ENCODE measurements at regions not wholly inside any gene's neighbourhood (a gene's known extent, or its start where the extent isn't known, plus 50 kb on each side); places are given as distances from the start of the nearest gene placed in this dataset.
"Not testable (repeated sequence)": the region's sequence is repeated elsewhere in the genome, so short reads cannot be mapped to it uniquely, and the experiment has no call there.

DNA sequence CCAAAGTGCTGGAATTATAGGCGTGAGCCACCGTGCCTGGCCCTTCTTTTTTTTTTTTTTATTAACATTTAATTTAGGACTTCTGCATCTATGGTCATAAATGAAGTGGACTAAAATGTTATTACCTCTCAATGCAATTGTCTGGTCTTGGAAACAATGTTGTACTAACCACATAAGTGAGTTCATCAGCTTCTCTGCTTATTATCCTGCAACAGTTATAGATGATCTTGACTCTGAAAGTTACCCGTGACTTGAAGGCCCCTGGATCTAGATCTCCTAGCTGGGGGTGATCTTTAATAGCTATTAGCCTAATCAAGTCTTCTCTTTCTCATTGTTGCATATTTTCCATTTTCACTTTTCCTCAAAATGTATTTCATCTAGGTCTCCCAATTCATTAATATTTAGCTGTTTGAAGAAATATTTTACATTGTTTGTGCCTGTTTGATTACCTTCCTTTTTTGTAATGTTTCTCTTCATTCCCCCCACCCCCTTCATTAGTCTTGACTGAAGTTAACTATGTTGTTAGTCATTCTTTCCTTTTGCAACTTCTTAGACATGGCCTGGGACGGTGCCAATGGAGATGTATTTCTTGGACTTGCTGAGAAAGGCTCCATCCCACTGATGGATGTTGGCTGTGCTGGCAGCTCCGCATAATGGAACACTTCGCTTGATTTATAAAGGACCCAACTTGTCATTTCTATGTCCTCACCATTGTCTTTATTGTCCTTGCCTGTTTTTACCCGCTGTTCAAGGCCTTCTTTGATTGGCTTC is 141.6 kb upstream of the RIOK3 start:
- no peak for DNase-seq

DNA sequence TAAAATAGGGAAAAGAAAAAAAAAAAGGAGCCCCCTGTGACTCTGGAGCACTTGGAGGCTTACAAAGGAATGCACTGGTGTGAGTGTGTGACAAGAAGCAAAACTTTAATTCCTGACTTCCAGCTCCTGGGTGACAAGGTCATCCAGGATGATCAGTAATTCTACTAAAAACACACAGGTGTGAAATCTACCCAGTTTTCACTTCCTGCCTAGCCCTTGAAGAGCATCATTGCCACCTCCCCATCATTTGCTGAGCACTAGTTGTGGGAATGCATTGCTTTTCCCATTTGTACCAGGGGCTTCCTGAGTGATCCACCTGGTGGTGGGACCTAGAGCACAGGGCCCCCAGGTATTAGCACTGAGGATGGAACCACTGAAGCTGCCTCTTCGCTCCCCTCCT is 139.7 kb upstream of the RIOK3 start:
- no peak for DNase-seq

DNA sequence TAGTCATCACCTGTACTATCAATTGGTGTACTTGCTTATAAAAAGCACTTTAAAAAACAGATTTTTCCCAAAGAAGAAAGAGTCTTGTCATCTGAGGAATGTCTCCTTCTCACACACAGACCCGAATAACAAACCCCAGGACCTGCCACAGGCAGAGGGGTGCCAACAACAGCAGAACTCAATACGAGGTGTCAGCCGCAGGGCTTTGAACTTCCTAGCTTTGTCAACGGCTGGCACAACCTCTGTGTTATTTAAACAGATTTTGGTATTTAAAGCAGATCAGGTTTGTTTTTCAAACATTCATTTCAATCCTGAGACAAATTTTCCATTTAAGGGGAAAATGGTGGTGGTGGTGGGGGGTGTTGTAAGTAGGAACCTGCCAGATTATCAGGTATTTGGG is 138.4 kb upstream of the RIOK3 start:
- no peak for DNase-seq

DNA sequence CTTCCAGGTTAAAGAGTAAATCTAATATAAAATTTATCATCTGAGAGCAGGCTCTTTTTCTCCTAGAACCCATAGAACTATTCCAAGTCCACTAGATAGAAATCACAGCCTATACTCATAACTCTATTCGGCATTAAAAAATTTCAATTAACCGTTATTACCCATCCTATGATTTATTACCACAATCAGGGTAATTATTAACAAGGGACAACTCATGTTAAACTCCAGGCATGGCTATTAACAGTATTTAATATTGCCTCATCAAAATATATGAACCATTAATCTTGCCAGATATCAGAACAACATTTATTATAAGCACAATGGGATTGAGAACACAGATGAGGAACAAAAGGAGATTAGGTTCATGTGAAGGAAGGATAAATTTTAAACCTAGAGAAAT is 136.8 kb upstream of the RIOK3 start:
- DNase-seq, result no peak

DNA sequence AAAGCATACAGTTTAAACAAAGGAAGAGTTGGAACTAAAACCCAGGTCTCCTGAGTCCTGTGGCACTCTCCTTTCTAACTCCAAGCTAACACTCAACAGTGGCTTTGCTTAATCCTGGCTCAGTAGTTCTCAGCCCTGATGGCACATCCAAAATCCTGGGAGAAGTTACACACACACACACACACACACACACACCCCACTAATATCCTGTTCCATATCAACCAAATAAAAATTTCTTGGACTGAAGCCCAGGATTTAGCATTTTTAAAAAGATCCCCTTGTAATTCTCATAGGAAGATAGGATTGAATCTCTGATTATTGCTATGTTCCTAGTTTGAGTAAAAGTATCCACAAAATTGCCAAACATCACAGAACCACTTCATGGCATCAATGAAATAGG is 136.1 kb upstream of the RIOK3 start:
- DNase-seq, result no peak

DNA sequence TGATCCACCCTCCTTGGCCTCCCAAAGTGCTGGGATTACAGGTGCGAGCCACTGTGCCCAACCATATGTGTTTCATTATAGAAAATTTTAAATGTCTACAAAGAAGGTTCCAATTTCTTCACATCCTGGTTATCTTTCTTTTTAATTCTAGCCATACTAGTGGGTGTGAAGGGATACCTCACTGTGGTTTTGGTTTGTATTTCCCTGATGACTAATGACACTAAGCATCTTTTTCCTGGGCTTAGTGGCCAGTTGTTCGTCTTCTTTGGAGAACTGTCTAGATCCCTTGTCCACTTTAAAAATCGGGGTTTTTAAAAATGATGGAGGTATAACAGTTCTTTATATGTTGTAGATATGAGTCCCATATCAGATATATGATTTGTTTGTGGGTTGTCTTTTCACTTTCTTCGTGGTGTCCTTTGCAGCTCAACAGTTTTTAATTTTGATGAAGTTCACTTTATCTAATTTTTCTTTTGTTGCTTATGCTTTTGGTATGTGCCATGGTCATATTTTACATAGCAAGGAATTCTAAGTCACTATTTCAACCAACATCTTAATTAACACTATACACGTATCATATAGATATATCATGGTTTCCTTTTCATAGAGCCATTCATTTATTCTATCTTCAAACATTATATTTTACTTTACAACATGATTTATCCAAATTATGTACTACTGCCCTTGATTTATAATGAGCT is 135.0 kb upstream of the RIOK3 start:
- no peak for DNase-seq

DNA sequence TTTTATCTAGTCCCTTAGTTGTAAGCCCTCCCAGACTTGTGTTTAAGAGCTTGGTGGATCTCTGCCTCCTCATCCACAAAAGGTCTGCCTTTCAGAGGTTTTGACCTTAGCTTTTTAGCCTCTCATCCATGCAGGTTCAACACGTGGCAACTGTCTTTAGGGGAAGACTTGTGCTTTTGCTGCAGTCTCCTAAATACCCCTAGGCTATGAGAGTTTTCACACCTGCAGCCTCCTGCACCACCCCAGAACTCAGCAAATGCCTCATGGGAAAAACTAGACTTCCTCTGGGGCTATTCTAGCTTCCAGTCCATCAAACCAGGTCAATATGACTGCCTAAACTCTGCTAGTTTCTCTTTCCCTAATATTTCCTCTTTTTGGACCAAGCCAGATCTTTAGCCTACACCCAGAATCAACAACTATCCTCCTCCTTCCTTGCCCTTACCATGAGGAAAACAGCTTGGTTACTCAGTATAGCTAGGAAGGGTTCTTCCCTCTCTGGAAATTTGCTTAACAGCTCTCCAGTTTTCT is 132.3 kb upstream of the RIOK3 start:
- no peak for DNase-seq

DNA sequence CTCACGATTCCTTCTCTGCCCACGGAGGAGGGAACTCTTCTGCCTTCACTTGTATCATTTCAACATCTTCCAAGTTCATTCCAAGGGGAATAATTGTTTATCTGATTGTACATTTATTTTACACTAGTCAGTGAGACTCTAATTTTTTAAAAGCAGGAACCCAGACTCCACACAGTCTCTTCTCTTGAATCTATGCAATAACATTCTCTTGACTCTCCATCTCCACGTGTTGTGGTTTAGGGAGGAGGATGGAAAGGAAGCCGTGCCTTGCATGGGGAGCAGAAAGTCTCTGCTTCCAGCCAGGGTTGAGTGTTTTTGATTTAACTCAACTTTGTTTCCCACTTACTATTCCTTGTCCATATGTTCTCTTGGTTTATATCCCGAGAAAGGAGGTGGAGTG is 131.1 kb upstream of the RIOK3 start:
- DNase-seq, result no peak

DNA sequence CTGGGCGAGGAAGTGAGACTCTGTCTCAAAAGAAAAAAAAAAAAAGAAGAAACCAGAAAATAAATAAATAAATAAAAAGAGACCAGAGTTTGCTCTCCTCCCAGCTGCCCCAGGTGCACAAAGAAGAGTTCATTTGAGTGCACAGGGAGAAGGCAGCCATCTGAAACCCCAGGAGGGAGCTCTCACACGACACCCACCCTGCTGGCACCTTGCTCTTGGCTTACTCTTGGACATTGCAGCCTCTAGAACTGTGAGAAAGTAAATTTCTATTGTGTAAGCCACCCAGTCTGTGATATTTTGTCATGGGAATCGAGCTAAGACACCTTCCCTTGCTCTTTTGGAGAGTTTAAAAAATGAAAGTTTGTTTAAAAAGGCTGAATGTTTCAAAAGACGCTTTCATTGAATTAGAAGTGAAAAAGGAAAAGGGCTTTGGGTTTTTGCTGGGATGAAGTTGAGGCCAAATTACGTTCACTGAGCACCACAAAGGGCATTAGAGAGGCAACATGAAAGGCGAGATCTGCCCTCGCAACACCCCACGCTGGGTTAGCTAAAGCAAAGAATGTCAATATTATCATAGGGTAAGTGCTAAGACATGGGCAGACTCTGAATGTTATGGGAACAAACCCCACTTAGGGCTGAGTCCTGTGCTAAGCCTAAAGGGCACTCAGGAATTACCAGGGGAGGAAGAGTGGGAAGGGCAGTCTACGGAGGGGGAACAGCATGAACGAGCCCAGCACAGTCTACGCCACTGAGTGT is 128.9 kb upstream of the RIOK3 start:
- DNase-seq, result no peak

DNA sequence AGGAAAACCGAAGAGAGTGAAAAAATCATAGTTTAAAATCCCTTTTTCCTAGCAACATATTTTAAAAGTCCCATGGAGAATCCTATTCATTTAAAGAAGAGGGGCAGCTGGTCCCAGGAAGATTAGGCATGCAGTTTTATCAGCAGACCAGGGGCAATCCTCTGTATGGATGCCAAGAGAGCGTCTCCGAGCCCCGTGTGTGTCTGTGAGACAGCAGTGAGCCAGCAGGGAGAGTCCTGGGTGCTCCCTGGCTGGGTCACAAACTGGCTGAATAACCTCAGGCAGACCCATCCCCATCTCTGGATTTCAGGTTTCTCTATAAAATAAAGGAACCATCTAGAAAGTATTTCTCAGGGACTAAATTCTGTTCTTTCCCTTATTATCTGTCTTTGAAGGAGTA is 128.2 kb upstream of the RIOK3 start:
- DNase-seq, result no peak

DNA sequence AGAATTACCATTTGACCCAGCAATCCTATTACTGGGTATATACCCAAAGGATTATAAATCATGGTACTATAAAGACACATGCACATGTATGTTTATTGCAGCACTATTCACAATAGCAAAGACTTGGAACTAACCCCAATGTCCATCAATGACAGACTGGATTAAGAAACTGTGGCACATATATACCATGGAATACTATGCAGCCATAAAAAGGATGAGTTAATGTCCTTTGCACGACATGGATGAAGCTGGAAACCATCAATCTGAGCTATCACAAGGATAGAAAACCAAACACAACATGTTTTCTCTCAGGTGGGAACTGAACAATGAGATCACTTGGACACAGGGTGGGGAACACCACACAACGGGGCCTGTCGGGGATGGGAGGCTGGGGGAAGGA is 123.4 kb upstream of the RIOK3 start:
- DNase-seq, result not testable (repeated sequence)

DNA sequence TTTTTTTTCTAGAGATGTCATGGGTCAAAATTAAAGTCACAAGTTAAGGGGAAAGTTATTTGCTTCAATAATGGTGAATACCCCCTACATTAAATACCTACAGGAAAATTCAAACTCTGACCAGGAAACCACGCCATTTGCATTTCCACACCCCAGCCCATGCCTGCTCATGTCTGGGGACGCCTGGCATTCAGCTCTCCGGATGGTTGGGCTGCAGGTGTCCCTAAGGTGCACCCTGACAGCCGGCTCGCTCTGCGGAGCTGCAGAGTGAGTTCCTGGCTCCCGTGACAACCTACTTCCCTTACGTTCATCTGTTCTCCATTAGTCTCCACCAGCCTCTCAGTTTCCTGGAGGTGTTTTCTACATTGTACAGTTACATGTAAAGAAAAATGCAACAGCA is 122.7 kb upstream of the RIOK3 start:
- DNase-seq, result no peak

DNA sequence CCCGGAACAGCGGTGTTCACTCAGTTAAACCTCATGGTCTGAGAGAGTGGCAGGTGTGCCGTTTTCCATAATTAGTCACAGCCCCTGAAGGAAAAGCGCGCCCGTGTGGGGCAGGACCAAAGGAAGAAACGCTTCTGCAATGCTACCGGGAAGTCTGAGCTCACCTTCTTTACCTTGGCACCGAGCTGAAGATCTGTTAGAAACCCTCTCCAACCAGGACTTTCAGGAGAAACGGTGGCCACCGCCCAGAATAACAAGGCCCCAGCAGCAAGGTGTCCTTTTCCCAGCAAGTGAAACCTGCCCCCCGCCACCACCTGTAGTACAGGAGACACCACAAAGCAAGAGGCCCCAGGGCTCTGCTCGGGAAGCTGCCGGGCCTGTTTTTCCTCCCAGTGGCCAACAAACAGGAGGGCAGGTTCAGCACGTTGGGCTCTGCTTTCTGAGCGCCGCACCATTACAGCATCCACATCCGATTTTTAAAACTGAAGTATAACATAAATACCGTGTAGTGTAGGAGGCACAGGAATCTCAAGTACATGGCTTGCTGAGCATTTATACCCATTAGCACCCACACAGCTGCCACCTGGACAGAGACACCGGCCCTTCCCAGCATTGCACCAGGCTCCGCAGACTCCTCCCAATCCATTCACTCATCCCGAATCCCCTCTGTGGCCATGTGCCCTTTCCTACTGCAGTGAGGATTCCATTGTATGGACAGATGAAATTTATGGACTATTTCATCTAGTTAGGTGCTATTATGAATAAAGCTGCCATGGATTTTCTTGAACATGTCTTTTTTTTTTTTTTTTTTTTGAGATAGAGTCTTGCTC is 121.8 kb upstream of the RIOK3 start:
- DNase-seq, result no peak

DNA sequence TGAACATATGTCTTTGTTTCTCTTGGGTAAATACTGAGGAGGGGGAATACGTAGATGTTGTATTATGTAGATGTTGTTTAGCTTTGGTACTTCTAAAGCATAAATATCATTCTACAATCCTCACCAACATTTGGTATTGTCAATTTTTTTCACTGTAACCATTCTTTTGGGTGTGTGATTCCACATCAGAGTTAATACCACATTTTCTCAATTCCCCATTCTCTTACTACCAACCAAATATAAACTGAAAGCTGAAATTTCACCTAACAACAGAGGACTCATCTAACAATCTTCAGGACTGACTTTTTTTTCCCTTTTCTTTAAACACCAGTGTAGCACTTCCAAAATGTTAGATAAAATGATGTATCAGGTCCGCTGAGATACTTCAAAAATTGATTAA is 120.7 kb upstream of the RIOK3 start:
- no peak for DNase-seq

DNA sequence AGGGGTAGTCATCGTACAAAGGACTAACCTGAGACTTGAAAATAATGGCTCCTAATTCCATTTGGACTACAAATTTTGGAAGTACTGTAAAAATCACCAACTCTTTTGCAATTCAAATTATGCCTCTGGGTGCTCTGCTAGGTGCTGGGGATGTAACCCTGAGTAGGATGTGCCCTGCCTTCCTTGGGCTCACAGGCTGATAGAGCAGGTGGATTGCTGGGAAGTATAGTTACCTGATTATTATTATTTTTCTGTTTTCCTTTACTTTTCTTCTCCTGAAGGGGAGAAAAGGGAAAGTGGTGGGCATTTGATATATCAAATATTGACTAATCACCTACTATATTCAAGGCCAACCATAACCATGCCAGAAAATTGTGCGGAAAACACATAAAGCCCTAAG is 119.3 kb upstream of the RIOK3 start:
- no peak for DNase-seq

DNA sequence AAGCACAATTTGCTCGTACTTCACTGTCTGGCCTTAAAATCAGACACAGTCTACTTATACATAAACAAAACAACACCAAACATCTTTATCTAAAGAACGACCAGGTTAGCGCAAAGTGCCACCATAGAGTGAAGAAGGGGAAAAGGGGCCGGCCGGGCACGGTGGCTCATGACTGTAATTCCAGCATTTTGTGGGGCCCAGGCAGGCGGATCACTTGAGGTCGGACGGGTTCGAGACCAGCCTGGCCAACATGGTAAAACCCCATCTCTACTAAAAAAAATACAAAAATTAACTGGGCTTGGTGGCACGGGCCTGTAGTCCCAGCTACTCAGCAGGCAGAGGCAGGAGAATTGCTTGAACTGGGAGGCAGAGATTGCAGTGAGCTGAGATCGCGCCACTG is 118.5 kb upstream of the RIOK3 start:
- no peak for DNase-seq

DNA sequence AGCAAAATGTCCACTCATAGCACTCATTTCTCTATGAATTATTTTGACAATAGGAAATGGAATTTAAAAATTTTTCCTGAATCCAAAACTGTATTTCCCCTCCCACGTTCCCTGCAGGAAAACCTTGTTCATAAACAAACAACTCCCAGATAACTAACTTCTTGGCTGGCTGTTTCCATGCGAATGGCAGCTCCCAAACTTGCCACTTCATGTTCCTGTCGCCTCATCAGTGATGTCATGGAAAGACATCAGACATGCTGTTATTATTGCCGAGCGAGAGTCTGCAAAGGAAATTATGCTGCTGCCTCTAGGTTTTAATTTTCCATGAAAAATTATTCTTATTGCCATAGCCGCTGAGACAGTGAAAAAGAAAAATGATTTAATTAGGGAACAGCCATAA is 117.0 kb upstream of the RIOK3 start:
- DNase-seq, result no peak

DNA sequence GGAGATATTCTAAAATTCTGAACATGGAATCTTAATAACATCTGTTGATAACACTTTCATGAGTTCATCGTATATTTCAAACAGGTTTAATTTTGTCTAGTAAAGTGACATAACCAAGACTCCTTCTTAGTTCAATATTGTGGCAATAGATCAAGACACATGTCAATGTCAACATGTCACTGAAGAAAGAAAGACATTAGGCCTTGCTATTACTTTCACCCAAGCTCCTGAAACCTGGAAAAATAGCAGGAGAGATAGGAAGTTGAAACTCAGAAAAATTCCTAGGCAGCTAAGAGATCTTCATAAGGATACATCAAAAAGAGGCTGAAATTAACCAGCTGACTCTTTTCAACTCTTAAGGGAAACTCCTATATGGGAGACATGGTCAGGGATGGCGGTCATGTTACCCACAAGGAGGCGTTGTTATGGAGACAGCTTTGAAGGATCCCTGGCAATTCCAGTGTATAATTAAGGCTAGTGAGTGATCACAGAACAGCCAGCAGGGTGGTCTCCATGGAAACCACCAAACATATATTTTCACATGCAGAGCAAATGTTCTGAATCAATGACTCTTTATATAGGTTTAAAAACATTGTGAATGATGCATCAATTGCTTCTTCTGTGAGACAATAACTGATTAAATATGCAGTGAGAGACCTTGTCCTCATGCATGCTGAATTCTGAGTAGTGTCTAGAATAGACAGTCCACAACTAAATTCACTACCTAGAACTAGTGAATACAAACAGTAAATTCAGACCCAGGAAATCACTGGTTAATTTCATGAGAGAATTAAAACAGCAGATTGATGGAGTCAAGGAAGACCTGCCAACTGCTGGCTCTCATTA is 115.3 kb upstream of the RIOK3 start:
- DNase-seq, result peak; percentile 87 to 95

DNA sequence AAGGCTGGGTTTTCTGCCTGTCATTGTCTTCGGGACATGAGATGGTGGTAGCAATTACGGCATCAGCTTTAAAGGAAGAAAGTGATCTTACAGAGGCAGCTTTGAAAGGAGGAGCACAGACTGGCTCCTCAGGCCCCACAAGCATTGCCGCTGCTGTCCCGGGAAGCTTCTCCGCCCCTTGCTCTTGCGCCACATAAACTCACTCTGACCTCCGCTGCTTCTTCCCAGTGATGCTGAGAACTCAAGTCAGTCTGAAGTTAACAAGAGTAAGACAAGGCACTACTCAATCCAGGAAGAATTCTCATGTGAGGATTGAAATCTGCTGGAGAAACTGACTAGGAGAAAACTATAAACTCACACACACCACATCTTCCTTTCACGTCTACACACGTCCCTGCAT is 112.4 kb upstream of the RIOK3 start:
- no peak for DNase-seq

DNA sequence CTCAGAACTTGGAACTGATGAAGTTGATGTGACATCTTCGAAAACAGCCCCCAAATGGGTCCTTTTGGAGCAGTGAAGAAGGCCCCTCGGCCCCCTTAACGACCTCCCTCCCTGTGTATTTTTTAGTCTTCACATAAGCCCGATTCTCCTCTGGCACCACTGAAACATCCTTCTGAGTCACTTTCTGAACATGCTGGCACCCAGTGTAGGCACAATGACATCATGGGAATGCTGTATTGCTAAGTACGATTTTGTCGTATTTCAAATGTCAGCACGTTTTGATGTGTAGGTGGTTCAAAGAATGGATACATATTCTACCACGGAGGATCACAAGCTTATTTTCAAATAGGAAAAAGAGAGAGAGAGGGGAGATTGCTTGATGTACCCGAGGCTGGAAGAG is 111.7 kb upstream of the RIOK3 start:
- DNase-seq, result no peak

DNA sequence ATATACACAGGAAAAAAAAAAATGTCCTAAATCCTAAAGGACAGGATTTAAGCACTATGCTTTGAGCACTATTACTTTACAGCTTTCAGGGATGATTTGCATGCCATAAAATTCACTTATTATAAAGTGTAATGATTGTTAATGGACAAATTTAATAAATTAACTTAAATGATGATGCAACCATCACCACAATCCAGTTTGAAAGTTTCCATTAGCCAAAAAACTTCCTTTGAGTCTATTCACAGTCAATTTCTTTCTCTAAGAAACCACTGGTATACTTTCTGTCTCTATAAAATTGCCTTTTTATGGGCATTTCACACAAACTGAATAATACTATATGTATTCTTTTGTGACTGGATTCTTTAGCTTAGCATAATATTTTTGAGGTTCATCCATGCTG is 111.1 kb upstream of the RIOK3 start:
- no peak for DNase-seq

DNA sequence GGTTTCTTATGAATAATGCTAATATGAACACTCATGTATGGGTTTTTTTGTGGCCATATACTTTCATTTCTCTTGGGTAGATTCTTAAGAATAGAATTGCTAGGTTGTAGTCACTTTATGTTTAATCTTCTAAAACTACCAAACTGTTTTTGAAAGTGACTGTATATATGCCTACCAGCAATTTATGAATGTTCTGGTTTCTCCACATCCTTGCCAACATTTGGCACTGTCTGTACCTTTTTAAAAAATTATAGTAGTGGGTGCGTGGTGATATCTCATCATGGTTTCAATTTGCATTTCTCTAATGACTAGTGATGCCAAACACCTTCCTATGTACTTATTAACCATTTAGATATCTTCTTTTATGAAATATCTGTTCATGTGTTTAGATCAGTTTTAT is 110.6 kb upstream of the RIOK3 start:
- no peak for DNase-seq

All from NCI-H2081 (cell line).